ENCODE measurements at regions not wholly inside any gene's neighbourhood (a gene's known extent, or its start where the extent isn't known, plus 50 kb on each side); places are given as distances from the start of the nearest gene placed in this dataset.

DNA sequence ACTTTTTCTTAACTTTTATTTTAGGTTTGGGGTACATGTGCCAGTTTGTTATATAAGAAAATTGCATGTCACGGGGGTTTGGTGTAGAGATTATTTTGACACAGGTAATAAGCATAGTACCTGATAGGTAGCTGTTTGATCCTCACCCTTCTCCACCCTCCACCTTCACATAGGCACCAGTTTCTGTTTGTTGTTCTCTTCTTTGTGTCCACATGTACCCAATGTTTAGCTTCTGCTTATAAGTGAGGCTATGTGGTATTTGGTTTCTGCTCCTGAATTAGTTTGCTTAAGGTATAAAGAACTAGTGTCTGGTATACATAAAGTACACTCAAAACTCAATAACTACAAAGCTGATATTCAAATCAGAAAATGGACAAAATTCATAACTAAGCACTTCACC, 654.6 kb upstream of the LINC00305 start:
- TF ChIP-seq ZNF671 (CRISPR knock-in tag; IDR thresholded peaks at IDR 0.05) (no peak), CTCF (IDR thresholded peaks at IDR 0.05) (no peak), ETV6 (CRISPR knock-in tag; IDR thresholded peaks at IDR 0.05) (no peak), E2F5 (CRISPR knock-in tag; IDR thresholded peaks at IDR 0.05) (no peak)
- TF ChIP-seq, protein P1, sequence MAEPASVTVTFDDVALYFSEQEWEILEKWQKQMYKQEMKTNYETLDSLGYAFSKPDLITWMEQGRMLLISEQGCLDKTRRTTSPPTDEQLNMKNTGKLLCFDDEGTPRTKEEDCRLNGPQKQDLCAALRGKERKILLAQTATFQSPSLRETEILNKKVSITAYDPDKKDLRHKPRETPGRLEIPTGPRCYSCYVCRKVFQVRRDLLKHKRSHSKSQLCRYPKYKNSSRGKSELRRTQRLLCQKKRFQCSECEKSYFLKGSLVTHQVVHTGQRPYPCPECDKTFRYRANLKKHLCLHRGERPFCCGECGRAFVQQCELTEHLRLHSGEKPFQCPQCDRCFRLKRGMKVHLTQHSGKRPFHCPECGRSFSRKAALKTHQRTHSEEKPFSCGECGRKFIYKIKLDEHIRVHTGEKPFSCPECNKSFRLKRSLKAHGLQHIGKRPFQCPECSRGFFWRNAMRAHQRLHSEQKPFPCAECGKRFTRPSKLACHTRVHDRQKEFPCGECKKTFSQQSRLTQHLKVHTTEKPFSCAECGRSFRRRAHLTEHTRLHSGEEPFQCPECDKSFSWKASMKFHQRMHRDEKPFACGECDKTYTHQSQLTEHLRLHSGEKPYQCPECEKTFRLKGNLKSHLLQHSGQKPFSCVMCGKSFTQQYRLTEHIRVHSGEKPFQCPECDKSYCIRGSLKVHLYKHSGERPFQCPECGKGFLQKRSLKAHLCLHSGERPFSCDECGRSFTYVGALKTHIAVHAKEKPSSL (CRISPR knock-in tag; conservative IDR thresholded peaks at IDR 0.05), result no peak
